DND-41 (cell line): ENCODE measurements at regions not wholly inside any gene's neighbourhood (a gene's known extent, or its start where the extent isn't known, plus 50 kb on each side); places are given as distances from the start of the nearest gene placed in this dataset.

ENCODE experiments used
- EZH2 ChIP-seq: IDR thresholded peaks from 3 replicates; pipeline ENCODE4 v1.6.1; 2012; ENCODE audit warnings: borderline replicate concordance, low read depth, mild to moderate bottlenecking, moderate library complexity, low read length, inconsistent platforms; ENCODE audit not compliant: severe bottlenecking
- TF ChIP-seq, protein P1 (sequence below): IDR thresholded peaks from 2 replicates; pipeline ENCODE4 v1.5.1; 2012; ENCODE audit warnings: borderline replicate concordance, low read length, moderate library complexity, mild to moderate bottlenecking; ENCODE audit not compliant: poor library complexity, severe bottlenecking; ENCODE audit errors: extremely low read depth

DNA sequence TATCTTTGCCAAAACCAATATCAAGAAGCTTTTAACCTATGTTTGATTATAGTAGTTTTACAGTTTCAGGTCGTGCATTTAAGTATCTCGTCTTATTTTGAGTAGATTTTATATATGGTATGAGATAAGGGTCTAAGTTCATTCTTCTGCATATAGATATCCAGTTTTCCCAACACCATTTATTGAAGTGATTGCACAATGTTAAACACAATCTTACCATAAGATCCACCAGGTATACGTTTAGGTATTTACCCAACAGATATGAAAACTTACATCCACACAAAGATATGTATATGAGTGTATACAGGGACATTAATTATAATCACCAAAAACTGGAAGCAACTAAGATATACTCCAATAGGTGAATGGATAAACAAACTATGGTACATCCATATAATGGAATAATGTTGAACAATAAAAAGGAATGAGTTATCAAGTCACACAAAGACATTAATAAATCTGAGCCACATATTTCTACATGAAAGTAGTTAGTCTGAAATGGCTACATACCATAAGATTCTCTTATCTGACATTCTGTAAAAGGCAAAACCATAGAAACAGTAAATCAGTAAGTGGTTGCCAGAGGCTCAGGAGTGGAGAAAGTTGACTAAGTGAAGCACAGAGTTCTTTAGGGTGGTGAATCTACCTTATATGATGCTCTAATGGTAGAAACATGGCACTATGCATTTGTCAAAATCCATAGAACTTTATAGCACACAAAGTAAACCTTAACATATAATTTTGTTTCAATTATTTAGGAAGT lies 222.6 kb downstream of the NUAK1 start:
- TF ChIP-seq, protein P1, sequence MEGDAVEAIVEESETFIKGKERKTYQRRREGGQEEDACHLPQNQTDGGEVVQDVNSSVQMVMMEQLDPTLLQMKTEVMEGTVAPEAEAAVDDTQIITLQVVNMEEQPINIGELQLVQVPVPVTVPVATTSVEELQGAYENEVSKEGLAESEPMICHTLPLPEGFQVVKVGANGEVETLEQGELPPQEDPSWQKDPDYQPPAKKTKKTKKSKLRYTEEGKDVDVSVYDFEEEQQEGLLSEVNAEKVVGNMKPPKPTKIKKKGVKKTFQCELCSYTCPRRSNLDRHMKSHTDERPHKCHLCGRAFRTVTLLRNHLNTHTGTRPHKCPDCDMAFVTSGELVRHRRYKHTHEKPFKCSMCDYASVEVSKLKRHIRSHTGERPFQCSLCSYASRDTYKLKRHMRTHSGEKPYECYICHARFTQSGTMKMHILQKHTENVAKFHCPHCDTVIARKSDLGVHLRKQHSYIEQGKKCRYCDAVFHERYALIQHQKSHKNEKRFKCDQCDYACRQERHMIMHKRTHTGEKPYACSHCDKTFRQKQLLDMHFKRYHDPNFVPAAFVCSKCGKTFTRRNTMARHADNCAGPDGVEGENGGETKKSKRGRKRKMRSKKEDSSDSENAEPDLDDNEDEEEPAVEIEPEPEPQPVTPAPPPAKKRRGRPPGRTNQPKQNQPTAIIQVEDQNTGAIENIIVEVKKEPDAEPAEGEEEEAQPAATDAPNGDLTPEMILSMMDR = no peak
- TF ChIP-seq EZH2 = no peak
